SK-N-SH (cell line): ENCODE measurements at regions not wholly inside any gene's neighbourhood (a gene's known extent, or its start where the extent isn't known, plus 50 kb on each side); places are given as distances from the start of the nearest gene placed in this dataset.

Experiments
- CHD2 ChIP-seq: fragments of 150-350 bp; IDR thresholded peaks from 2 replicates; pipeline ENCODE4 v1.6.1; 2018; ENCODE audit warnings: low read length; ENCODE audit not compliant: partially characterized antibody
- EP300 ChIP-seq, 2 experiments: IDR thresholded peaks; 2 replicates each; pipeline versions ENCODE4 v1.4.0 to v1.6.1; 2012; ENCODE audit warnings: borderline replicate concordance in 1 of 2, low read depth in 1 of 2, low read length in 1 of 2
- EZH2phosphoT487 ChIP-seq: fragments of 200-600 bp; sonication (generic); IDR thresholded peaks from 2 replicates; pipeline ENCODE4 v1.6.1; 2017; ENCODE audit warnings: low read depth, mixed run types, mild to moderate bottlenecking, antibody characterized with exemption, moderate library complexity, borderline replicate concordance
- FOXJ3 ChIP-seq: sonication (generic); formaldehyde crosslinking; IDR thresholded peaks from 2 replicates; pipeline ENCODE4 v1.5.1; 2020; ENCODE audit warnings: mild to moderate bottlenecking, missing genetic modification reagents
- MXI1 ChIP-seq: IDR thresholded peaks from 2 replicates; pipeline ENCODE4 v1.6.1; 2012; ENCODE audit warnings: mild to moderate bottlenecking, low read depth, low read length, improper control_type of control experiment
- RCOR1 ChIP-seq: fragments of 150-350 bp; IDR thresholded peaks from 2 replicates; pipeline ENCODE4 v1.6.1; 2017; ENCODE audit warnings: antibody characterized with exemption, low read length
- RXRA ChIP-seq: IDR thresholded peaks from 2 replicates; pipeline ENCODE4 v1.4.0; 2012; ENCODE audit warnings: low read depth, mild to moderate bottlenecking, borderline replicate concordance
- SIN3A ChIP-seq: IDR thresholded peaks from 2 replicates; pipeline ENCODE4 v1.6.1; 2012; ENCODE audit warnings: low read depth, mild to moderate bottlenecking, low read length, moderate library complexity, borderline replicate concordance
- TAF1 ChIP-seq: IDR thresholded peaks from 2 replicates; pipeline ENCODE4 v1.6.1; 2012; ENCODE audit warnings: low read depth, mild to moderate bottlenecking, low read length, moderate library complexity, borderline replicate concordance
- YY1 ChIP-seq: IDR thresholded peaks from 2 replicates; pipeline ENCODE4 v1.4.0; 2012; ENCODE audit warnings: low read depth, mild to moderate bottlenecking
- TF ChIP-seq, protein P1 (sequence below): fragments of 200-600 bp; sonication (generic); IDR thresholded peaks from 2 replicates; pipeline ENCODE4 v1.6.1; 2017; ENCODE audit warnings: antibody characterized with exemption, mild to moderate bottlenecking, moderate library complexity
- TF ChIP-seq, protein P2 (sequence below): IDR thresholded peaks from 2 replicates; pipeline ENCODE4; 2012
- TF ChIP-seq, protein P3 (sequence below): IDR thresholded peaks from 2 replicates; pipeline ENCODE4 v1.6.1; 2012; ENCODE audit warnings: mild to moderate bottlenecking, low read depth, low read length, moderate library complexity

DNA sequence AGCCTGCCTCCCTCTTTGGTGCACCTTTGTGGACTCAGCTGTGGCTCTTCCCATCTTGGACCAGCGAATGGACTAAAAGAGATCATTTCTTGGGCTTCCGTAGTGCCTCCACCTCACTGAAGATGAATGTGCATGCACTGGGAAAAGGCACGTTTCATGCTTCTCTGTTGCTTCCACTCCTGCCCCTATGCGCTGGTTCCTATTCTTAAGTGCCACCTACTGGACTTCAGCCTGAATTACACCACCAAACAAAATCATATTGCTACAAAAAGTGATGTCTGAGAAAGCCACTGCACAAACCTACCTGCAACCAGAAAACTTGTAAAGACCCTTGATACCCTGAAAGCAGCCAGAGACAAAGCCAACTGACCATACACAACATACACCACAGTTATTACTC, 695.6 kb downstream of the TSN start:
- TF ChIP-seq RXRA (no peak), SIN3A (no peak), FOXJ3 (no peak), CHD2 (no peak), TAF1 (no peak), RCOR1 (no peak), EZH2phosphoT487 (no peak), MXI1 (no peak), YY1 (no peak), EP300 (IDR thresholded peaks at IDR 0.05; ENCODE audit: borderline replicate concordance in 1 of 2, low read depth in 1 of 2, low read length in 1 of 2) (no peak)
- TF ChIP-seq, protein P1, sequence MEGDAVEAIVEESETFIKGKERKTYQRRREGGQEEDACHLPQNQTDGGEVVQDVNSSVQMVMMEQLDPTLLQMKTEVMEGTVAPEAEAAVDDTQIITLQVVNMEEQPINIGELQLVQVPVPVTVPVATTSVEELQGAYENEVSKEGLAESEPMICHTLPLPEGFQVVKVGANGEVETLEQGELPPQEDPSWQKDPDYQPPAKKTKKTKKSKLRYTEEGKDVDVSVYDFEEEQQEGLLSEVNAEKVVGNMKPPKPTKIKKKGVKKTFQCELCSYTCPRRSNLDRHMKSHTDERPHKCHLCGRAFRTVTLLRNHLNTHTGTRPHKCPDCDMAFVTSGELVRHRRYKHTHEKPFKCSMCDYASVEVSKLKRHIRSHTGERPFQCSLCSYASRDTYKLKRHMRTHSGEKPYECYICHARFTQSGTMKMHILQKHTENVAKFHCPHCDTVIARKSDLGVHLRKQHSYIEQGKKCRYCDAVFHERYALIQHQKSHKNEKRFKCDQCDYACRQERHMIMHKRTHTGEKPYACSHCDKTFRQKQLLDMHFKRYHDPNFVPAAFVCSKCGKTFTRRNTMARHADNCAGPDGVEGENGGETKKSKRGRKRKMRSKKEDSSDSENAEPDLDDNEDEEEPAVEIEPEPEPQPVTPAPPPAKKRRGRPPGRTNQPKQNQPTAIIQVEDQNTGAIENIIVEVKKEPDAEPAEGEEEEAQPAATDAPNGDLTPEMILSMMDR, result peak; percentile 44
- TF ChIP-seq, protein P2, sequence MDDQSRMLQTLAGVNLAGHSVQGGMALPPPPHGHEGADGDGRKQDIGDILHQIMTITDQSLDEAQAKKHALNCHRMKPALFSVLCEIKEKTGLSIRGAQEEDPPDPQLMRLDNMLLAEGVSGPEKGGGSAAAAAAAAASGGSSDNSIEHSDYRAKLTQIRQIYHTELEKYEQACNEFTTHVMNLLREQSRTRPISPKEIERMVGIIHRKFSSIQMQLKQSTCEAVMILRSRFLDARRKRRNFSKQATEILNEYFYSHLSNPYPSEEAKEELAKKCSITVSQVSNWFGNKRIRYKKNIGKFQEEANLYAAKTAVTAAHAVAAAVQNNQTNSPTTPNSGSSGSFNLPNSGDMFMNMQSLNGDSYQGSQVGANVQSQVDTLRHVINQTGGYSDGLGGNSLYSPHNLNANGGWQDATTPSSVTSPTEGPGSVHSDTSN, result no peak
- TF ChIP-seq, protein P3, sequence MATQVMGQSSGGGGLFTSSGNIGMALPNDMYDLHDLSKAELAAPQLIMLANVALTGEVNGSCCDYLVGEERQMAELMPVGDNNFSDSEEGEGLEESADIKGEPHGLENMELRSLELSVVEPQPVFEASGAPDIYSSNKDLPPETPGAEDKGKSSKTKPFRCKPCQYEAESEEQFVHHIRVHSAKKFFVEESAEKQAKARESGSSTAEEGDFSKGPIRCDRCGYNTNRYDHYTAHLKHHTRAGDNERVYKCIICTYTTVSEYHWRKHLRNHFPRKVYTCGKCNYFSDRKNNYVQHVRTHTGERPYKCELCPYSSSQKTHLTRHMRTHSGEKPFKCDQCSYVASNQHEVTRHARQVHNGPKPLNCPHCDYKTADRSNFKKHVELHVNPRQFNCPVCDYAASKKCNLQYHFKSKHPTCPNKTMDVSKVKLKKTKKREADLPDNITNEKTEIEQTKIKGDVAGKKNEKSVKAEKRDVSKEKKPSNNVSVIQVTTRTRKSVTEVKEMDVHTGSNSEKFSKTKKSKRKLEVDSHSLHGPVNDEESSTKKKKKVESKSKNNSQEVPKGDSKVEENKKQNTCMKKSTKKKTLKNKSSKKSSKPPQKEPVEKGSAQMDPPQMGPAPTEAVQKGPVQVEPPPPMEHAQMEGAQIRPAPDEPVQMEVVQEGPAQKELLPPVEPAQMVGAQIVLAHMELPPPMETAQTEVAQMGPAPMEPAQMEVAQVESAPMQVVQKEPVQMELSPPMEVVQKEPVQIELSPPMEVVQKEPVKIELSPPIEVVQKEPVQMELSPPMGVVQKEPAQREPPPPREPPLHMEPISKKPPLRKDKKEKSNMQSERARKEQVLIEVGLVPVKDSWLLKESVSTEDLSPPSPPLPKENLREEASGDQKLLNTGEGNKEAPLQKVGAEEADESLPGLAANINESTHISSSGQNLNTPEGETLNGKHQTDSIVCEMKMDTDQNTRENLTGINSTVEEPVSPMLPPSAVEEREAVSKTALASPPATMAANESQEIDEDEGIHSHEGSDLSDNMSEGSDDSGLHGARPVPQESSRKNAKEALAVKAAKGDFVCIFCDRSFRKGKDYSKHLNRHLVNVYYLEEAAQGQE, result no peak
